ENCODE measurements at regions not wholly inside any gene's neighbourhood (a gene's known extent, or its start where the extent isn't known, plus 50 kb on each side); places are given as distances from the start of the nearest gene placed in this dataset.

GRCh38 chr12:125567581-125567980 lies 502.3 kb downstream of the AACS start:
- H3K27ac ChIP-seq: no peak overlapping the region
- no peak for TF ChIP-seq POLR2AphosphoS5 (IDR thresholded peaks at IDR 0.05)
- TF ChIP-seq, protein P1, sequence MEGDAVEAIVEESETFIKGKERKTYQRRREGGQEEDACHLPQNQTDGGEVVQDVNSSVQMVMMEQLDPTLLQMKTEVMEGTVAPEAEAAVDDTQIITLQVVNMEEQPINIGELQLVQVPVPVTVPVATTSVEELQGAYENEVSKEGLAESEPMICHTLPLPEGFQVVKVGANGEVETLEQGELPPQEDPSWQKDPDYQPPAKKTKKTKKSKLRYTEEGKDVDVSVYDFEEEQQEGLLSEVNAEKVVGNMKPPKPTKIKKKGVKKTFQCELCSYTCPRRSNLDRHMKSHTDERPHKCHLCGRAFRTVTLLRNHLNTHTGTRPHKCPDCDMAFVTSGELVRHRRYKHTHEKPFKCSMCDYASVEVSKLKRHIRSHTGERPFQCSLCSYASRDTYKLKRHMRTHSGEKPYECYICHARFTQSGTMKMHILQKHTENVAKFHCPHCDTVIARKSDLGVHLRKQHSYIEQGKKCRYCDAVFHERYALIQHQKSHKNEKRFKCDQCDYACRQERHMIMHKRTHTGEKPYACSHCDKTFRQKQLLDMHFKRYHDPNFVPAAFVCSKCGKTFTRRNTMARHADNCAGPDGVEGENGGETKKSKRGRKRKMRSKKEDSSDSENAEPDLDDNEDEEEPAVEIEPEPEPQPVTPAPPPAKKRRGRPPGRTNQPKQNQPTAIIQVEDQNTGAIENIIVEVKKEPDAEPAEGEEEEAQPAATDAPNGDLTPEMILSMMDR (IDR thresholded peaks at IDR 0.05 in 8 of 11, conservative IDR thresholded peaks at IDR 0.05 in 3 of 11): no peak
- TF ChIP-seq POLR2A (IDR thresholded peaks at IDR 0.05): no peak
- intact Hi-C loops (cut with DNase I; ENCODE audit: low total_unique reads): no loop called here
- H3K27me3 ChIP-seq (replicated peaks in 1 of 7): no peaks in the 10 kb centered on the region
- no peak for DNase-seq
- H3K4me1 ChIP-seq: no peaks in the 10 kb centered on the region
- no peaks in the 10 kb centered on the region for H3K36me3 ChIP-seq
- H3K4me3 ChIP-seq: no peak overlapping the region
- H3K9me3 ChIP-seq: peaks cover 0 to 19% (median 10%) of the 10 kb centered on the region in 8 donors
- whole genome bisulfite sequencing, 5 donors: 80 to 89% (median 85%) methylated on average over 6 of the region's 6 CpGs

GRCh38 chr12:125568306-125568705 lies 503.1 kb downstream of the AACS start:
- Histone ChIP-seq H3K36me3 (no peaks in the 10 kb centered on the region), H3K9me3 (peaks cover 0 to 19% (median 10%) of the 10 kb centered on the region in 8 donors), H3K27ac (no peak overlapping the region), H3K4me1 (no peaks in the 10 kb centered on the region), H3K27me3 (replicated peaks in 1 of 7) (no peaks in the 10 kb centered on the region), H3K4me3 (no peak overlapping the region)
- TF ChIP-seq POLR2A (IDR thresholded peaks at IDR 0.05) (no peak), POLR2AphosphoS5 (IDR thresholded peaks at IDR 0.05) (no peak)
- TF ChIP-seq, protein P1 (IDR thresholded peaks at IDR 0.05 in 8 of 11, conservative IDR thresholded peaks at IDR 0.05 in 3 of 11): no peak
- no peak for DNase-seq
- intact Hi-C loops (cut with DNase I; ENCODE audit: low total_unique reads): no loop called here
- WGBS, 5 donors: 64 to 81% (median 68%) methylated on average over 4 of the region's 4 CpGs

- whole genome bisulfite sequencing, 5 donors: 84 to 96% (median 93%) methylated on average over 1 of the region's 1 CpG
- TF ChIP-seq POLR2AphosphoS5 (IDR thresholded peaks at IDR 0.05) (no peak), POLR2A (IDR thresholded peaks at IDR 0.05) (no peak)
- TF ChIP-seq, protein P1 (IDR thresholded peaks at IDR 0.05 in 8 of 11, conservative IDR thresholded peaks at IDR 0.05 in 3 of 11): no peak
- Histone ChIP-seq H3K27me3 (replicated peaks in 1 of 7) (no peaks in the 10 kb centered on the region), H3K4me3 (no peak overlapping the region), H3K4me1 (no peaks in the 10 kb centered on the region), H3K27ac (no peak overlapping the region), H3K9me3 (peaks cover 0 to 11% (median 8%) of the 10 kb centered on the region in 8 donors), H3K36me3 (no peaks in the 10 kb centered on the region)
- intact Hi-C loops (cut with DNase I; ENCODE audit: low total_unique reads): no loop called here
- no peak for DNase-seq
Observed at GRCh38 chr12:125573271-125573670, 508.0 kb downstream of the AACS start.

GRCh38 chr12:125577334-125577733 lies 512.1 kb downstream of the AACS start:
- no peaks in the 10 kb centered on the region for H3K36me3 ChIP-seq
- no peaks in the 10 kb centered on the region for H3K4me1 ChIP-seq
- no peak overlapping the region for H3K27ac ChIP-seq
- DNase-seq: no peak
- peaks cover 6 to 40% (median 33%) of the 10 kb centered on the region in 8 donors for H3K9me3 ChIP-seq
- no peak for TF ChIP-seq POLR2AphosphoS5 (IDR thresholded peaks at IDR 0.05)
- TF ChIP-seq, protein P1 (IDR thresholded peaks at IDR 0.05 in 8 of 11, conservative IDR thresholded peaks at IDR 0.05 in 3 of 11): no peak
- TF ChIP-seq POLR2A (IDR thresholded peaks at IDR 0.05): no peak
- H3K27me3 ChIP-seq (replicated peaks in 1 of 7): no peaks in the 10 kb centered on the region
- H3K4me3 ChIP-seq: no peak overlapping the region
- intact Hi-C loops (cut with DNase I; ENCODE audit: low total_unique reads): no loop called here
